Retinal pigment epithelial cell (primary cell): ENCODE measurements at regions not wholly inside any gene's neighbourhood (a gene's known extent, or its start where the extent isn't known, plus 50 kb on each side); places are given as distances from the start of the nearest gene placed in this dataset.
"Not testable (repeated sequence)": the region's sequence is repeated elsewhere in the genome, so short reads cannot be mapped to it uniquely, and the experiment has no call there.

Source experiments
- DNase-seq: peaks from one replicate; pipeline ENCODE4 v3.0.0-alpha.2; 2010; ENCODE audit warnings: low read depth
- H3K4me3 ChIP-seq: 2 replicates; pipeline ENCODE4 v1.5.1; 2011; ENCODE audit warnings: mild to moderate bottlenecking, low read length, control low read depth, moderate library complexity

- not testable (repeated sequence) for DNase-seq, H3K4me3 ChIP-seq
Measured at GRCh38 chr7:76971201-76971600, 61.0 kb downstream of the SPDYE17 start.

DNA sequence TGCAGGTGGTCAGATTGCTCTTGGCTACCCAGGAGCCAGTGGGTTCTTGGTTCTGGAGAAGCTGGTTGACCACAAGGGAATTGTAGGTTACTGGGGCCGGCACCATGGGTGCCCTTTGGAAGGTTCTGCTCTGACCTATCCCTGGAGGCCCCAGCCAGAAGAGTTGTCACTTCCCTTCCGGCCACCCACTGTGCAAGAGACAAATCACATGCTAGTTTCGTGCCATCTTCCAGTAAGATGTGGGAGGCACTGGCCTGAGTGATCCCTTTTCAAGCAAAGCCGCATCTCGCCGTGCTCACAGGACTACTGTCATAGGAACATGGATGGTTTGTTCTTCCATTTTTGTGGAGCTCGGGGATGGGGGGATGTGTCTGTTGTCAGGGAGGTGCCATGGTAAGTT, 62.3 kb downstream of the SPDYE17 start:
- DNase-seq, H3K4me3 ChIP-seq: not testable (repeated sequence)

DNA sequence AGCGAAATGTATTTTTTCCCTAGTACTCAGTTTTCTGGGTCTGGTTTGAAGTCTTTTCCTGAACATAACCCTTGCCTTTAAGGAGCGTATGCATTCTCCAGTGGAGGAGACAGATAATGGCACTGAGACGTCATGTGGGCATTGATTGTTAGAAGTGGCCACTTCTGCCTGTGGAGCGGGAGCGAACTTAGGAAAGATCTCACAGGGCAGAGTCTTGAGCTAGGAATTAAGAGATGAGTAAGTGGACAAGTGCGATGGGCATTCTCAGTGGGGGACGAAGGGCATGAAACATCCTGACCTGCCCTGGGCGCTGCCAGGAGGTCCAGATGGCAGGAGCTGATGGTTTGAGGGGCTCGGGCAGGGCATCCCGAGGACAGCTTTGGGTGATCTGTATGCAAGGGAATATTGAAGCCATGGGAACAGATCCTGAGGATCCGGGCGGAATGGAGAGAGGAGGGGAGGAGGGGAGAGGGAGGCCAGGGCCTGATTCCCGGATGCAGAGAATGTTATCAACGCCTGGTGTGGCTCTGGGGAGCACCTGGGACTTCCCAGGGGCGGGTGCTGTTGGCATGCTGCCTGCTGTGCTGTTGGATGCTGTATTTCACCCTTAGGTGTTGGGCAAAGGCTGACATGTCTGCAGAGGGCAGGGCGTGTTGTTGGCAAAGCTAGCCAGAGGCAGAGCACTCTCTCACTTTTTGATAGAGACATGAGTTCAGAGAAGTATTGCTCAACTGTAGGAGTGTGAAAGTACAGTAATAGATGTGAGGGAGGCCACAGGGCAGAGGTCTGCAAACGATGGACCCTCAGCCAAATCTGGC, 66.2 kb downstream of the SPDYE17 start:
- H3K4me3 ChIP-seq, DNase-seq: not testable (repeated sequence)

GRCh38 chr7:76964050-76964449, 68.1 kb downstream of the SPDYE17 start:
- H3K4me3 ChIP-seq, DNase-seq: not testable (repeated sequence)

- DNase-seq, H3K4me3 ChIP-seq: not testable (repeated sequence)
Measured at GRCh38 chr7:76963061-76963460, 69.1 kb downstream of the SPDYE17 start.

DNA sequence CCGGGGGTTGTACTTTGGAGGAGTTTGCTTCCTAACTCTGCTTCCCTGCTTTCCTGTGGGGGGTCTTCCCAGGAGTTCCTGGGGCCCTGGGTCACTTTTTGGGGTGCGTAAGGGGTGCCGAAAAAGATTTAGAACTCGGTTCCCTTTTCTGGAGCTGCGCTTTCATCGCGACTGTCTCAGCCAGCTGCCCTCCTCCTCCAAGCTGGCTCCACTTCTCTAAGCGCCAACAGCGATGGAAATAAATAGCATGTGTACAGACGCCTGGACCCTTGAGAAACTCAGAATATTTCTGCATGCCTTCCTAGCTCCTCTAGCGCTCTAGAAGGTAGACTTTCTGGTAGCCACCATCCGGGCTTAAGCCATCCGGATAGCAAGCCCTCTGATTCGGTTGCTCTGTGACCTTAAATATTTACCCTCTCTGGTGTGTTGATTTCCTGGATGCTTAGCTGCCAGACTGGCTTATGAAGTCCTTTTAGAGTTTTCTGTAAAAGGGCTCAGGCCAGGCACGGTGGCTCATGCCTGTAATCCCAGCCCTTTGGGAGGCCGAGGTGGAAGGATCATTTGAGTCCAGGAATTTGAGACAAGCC, 71.7 kb downstream of the SPDYE17 start:
- not testable (repeated sequence) for H3K4me3 ChIP-seq, DNase-seq

- not testable (repeated sequence) for H3K4me3 ChIP-seq, DNase-seq
Measured at GRCh38 chr7:76959573-76960399, 72.4 kb downstream of the SPDYE17 start.

DNA sequence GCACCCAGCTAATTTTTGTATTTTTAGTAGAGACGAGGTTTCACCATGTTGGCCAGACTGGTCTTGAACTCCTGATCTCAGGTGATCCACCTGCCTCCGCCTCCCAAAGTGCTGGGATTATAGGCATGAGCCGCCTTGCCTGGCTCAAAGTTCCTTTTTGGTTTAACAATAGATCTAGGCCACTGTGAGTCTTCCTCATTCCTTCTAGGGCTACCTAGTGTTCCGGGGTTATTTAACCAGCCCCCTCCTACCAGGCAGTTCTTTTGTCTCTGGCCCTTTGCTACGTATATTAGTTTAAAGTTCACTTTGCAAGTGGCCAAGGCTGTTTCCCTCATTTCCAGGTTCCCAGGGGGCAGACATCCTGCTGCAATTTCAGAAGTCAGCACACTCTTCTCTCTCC, 75.6 kb downstream of the SPDYE17 start:
- not testable (repeated sequence) for DNase-seq, H3K4me3 ChIP-seq

- not testable (repeated sequence) for H3K4me3 ChIP-seq, DNase-seq
Measured at GRCh38 chr7:76955124-76955523, 77.0 kb downstream of the SPDYE17 start.

GRCh38 chr7:76944603-76945002, 87.6 kb downstream of the SPDYE17 start:
- not testable (repeated sequence) for DNase-seq, H3K4me3 ChIP-seq

GRCh38 chr7:76941809-76942765, 90.1 kb downstream of the SPDYE17 start:
- H3K4me3 ChIP-seq, DNase-seq: not testable (repeated sequence)

DNA sequence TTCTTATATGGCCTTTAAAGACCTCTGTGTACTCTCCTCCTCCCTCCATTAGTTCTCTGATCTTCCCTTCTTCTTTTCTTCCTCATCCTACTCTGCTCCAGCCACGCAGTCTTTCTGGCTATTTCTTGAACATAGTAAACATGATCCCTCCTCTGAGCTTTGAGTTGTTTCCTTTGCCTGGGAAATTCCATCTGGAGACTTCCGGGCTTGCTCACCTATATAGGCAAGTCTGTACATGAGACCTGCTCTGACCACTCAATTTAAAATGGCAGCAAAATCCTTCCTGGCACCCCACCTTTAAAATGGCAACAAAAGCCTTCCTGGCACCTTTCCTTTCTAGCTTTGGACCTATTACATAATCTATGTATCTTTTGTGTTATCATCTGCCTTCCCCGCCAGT, 94.4 kb downstream of the SPDYE17 start:
- DNase-seq, H3K4me3 ChIP-seq: not testable (repeated sequence)

GRCh38 chr7:76937330-76937729, 94.8 kb downstream of the SPDYE17 start:
- not testable (repeated sequence) for DNase-seq

DNA sequence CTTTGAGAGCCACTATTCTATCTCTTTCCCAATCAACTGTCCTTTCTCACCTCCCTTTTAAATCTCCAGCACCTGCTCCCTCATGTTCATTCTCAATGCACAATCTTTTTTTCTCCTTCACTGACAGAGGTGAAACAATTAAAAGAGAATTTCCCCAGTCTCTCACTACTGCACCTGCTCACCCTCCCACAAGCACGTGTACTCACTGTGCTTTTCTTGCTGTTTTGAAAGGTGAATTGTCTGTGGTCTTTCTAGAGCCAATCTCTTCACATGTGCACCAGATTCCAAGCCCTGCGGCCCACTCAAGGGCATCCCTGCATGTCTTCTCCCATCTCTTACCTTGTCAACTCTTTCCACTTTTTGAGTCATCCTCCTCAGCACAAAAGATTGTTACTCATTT, 95.8 kb downstream of the SPDYE17 start:
- not testable (repeated sequence) for H3K4me3 ChIP-seq, DNase-seq

More at GRCh38 chr7:76937330-76937729, 94.8 kb downstream of the SPDYE17 start:
- H3K4me3 ChIP-seq: not testable (repeated sequence)

- DNase-seq, H3K4me3 ChIP-seq: not testable (repeated sequence)
Measured at GRCh38 chr7:76934711-76935110, 97.5 kb downstream of the SPDYE17 start.

DNA sequence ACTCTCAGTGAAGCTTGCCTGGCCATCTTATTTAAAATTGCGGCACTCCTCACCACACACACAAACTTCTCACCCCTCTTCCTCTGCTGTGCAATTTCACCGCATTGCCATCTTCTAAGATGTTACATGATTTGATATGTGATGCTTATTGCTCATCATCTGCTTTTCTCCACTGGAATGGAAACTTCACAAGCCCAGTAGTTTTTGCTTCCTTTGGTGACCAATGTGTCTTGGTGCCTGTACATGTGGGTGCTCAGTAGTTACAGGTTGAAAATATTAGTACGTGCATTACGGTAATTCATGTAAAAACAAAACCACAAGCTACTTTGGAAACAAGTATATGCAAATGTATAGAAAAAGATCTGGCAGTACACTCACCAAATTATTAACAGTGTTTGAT, 99.2 kb downstream of the SPDYE17 start:
- not testable (repeated sequence) for DNase-seq

GRCh38 chr7:76931441-76931840, 100.7 kb downstream of the SPDYE17 start:
- H3K4me3 ChIP-seq, DNase-seq: not testable (repeated sequence)

More for the DNA sequence above, 99.2 kb downstream of the SPDYE17 start:
- not testable (repeated sequence) for H3K4me3 ChIP-seq

GRCh38 chr7:76930416-76930815, 101.7 kb downstream of the SPDYE17 start:
- not testable (repeated sequence) for DNase-seq

GRCh38 chr7:76928751-76929150, 103.4 kb downstream of the SPDYE17 start:
- not testable (repeated sequence) for H3K4me3 ChIP-seq, DNase-seq

More at GRCh38 chr7:76930416-76930815, 101.7 kb downstream of the SPDYE17 start:
- H3K4me3 ChIP-seq: not testable (repeated sequence)
